GM23338 (cell line): ENCODE measurements at regions not wholly inside any gene's neighbourhood (a gene's known extent, or its start where the extent isn't known, plus 50 kb on each side); places are given as distances from the start of the nearest gene placed in this dataset.

Experiments
- ATAC-seq: fragments of 200-7000 bp; cut with Tn5 transposase; 3 replicates; pipeline ENCODE4 v1.9.1; 2020
- DNase-seq: peaks from one replicate; pipeline ENCODE4 v3.0.0-alpha.2; 2015; ENCODE audit warnings: low spot score
- H2AFZ ChIP-seq: fragments of 200-600 bp; sonication (generic); 2 replicates; pipeline ENCODE4 v1.8.0; 2016; ENCODE audit warnings: antibody characterized with exemption, mild to moderate bottlenecking, moderate library complexity
- H3F3A ChIP-seq: fragments of 200-600 bp; sonication (generic); replicated peaks from 2 replicates; pipeline ENCODE4 v1.8.0; 2017; ENCODE audit warnings: antibody characterized with exemption, mixed run types, low read depth
- H3K27ac ChIP-seq: fragments of 200-600 bp; sonication (generic); 2 replicates; pipeline ENCODE4 v1.6.1; 2016; ENCODE audit warnings: low read depth
- H3K27me3 ChIP-seq: fragments of 200-600 bp; sonication (generic); 2 replicates; pipeline ENCODE4 v1.8.0; 2016; ENCODE audit warnings: mild to moderate bottlenecking, mixed run types, moderate library complexity; ENCODE audit not compliant: insufficient read depth
- H3K36me3 ChIP-seq: fragments of 200-600 bp; sonication (generic); 2 replicates; pipeline ENCODE4 v1.8.0; 2016; ENCODE audit warnings: mild to moderate bottlenecking; ENCODE audit not compliant: insufficient read depth
- H3K4me1 ChIP-seq: fragments of 200-600 bp; sonication (generic); 2 replicates; pipeline ENCODE4 v1.8.0; 2016; ENCODE audit warnings: mild to moderate bottlenecking, moderate library complexity; ENCODE audit not compliant: insufficient read depth
- H3K4me2 ChIP-seq: fragments of 200-600 bp; sonication (generic); 2 replicates; pipeline ENCODE4 v1.7.1; 2017; ENCODE audit warnings: mixed run types
- H3K4me3 ChIP-seq: fragments of 200-600 bp; sonication (generic); 2 replicates; pipeline ENCODE4 v1.6.1; 2016; ENCODE audit warnings: mixed run types
- H3K79me2 ChIP-seq: fragments of 200-600 bp; sonication (generic); replicated peaks from 2 replicates; pipeline ENCODE4 v1.8.0; 2017; ENCODE audit warnings: mild to moderate bottlenecking; ENCODE audit not compliant: insufficient read depth
- H3K9me2 ChIP-seq: fragments of 200-600 bp; sonication (generic); 2 replicates; pipeline ENCODE4 v1.8.0; 2017; ENCODE audit not compliant: insufficient read depth
- H4K20me1 ChIP-seq: fragments of 200-600 bp; sonication (generic); replicated peaks from 2 replicates; pipeline ENCODE4 v1.8.0; 2017; ENCODE audit warnings: mild to moderate bottlenecking; ENCODE audit not compliant: insufficient read depth
- H3K27ac Mint-ChIP-seq: 2 replicates; pipeline ENCODE4 v1.8.0; 2020; ENCODE audit warnings: inconsistent platforms, mild to moderate bottlenecking, moderate library complexity, mixed read lengths
- H3K27me3 Mint-ChIP-seq: 3 replicates; pipeline ENCODE4 v1.8.0; 2022; ENCODE audit warnings: low read depth, mild to moderate bottlenecking, moderate library complexity, mixed read lengths, inconsistent platforms; ENCODE audit not compliant: insufficient read depth, poor library complexity
- H3K36me3 Mint-ChIP-seq: 3 replicates; pipeline ENCODE4 v1.8.0; 2021; ENCODE audit warnings: low read depth, mild to moderate bottlenecking, inconsistent platforms, moderate library complexity, mixed read lengths
- H3K4me1 Mint-ChIP-seq: 3 replicates; pipeline ENCODE4 v1.8.0; 2020; ENCODE audit warnings: mild to moderate bottlenecking, inconsistent platforms, mixed read lengths
- H3K4me3 Mint-ChIP-seq: 3 replicates; pipeline ENCODE4 v1.8.0; 2021; ENCODE audit warnings: moderate library complexity, mild to moderate bottlenecking, inconsistent platforms, mixed read lengths
- H3K9me3 Mint-ChIP-seq: 3 replicates; pipeline ENCODE4 v1.8.0; 2020; ENCODE audit warnings: moderate library complexity, mild to moderate bottlenecking, inconsistent platforms, mixed read lengths
- CREB1 ChIP-seq: fragments of 250-450 bp; sonication (Bioruptor Pico); IDR thresholded peaks from 2 replicates; pipeline ENCODE4 v1.5.0; 2020; ENCODE audit warnings: low read depth, mild to moderate bottlenecking, moderate library complexity
- EZH2 ChIP-seq: fragments of 200-600 bp; sonication (generic); IDR thresholded peaks from one replicate; pipeline ENCODE4 v1.8.0; 2017; ENCODE audit warnings: antibody characterized with exemption, mild to moderate bottlenecking, low read depth; ENCODE audit not compliant: unreplicated experiment
- EZH2phosphoT487 ChIP-seq: fragments of 200-600 bp; sonication (generic); IDR thresholded peaks from one replicate; pipeline ENCODE4 v1.8.1; 2018; ENCODE audit warnings: antibody characterized with exemption; ENCODE audit not compliant: unreplicated experiment
- POLR2AphosphoS5 ChIP-seq: IDR thresholded peaks from 2 replicates; pipeline ENCODE4 v1.6.1; 2016; ENCODE audit warnings: antibody characterized with exemption, low read depth
- STAT1 ChIP-seq: IDR thresholded peaks from one replicate; pipeline ENCODE4 v1.6.1; 2016; ENCODE audit warnings: antibody characterized with exemption; ENCODE audit not compliant: unreplicated experiment
- ZNF114 ChIP-seq: fragments of 250-450 bp; sonication (Bioruptor Pico); IDR thresholded peaks from 2 replicates; pipeline ENCODE4 v1.5.0; 2020; ENCODE audit warnings: mild to moderate bottlenecking, moderate library complexity
- ZNF462 ChIP-seq: fragments of 250-450 bp; sonication (Bioruptor Pico); IDR thresholded peaks from 2 replicates; pipeline ENCODE4 v1.5.0; 2020; ENCODE audit warnings: mild to moderate bottlenecking, moderate library complexity
- TF ChIP-seq, protein P1 (sequence below): IDR thresholded peaks from one replicate; pipeline ENCODE4 v1.6.1; 2018; ENCODE audit warnings: antibody characterized with exemption; ENCODE audit not compliant: unreplicated experiment
- TF ChIP-seq, protein P2 (sequence below): IDR thresholded peaks from 2 replicates; pipeline ENCODE4 v1.6.1; 2016; ENCODE audit warnings: antibody characterized with exemption

GRCh38 chr7:131052285-131052904 is 275.3 kb upstream of the MKLN1 start:
- Histone ChIP-seq H3K9me2 (peaks cover 3% of the 10 kb centered on the region; the same call in 1 of the 2 replicates), H3K27me3 (no peaks in the 10 kb centered on the region), H3K4me2 (no peak overlapping the region), H2AFZ (no peak overlapping the region), H3K4me1 (no peaks in the 10 kb centered on the region; the same call in 1 of the 2 replicates), H4K20me1 (no peaks in the 10 kb centered on the region), H3K4me3 (no peak overlapping the region), H3K79me2 (peaks cover 6% of the 10 kb centered on the region; the same call in 1 of the 2 replicates), H3F3A (no peaks in the 10 kb centered on the region), H3K27ac (peak overlapping the region; percentile 74), H3K36me3 (no peaks in the 10 kb centered on the region; the same call in none of the 2 replicates)
- H3K4me1 Mint-ChIP-seq = peaks cover 14% of the 10 kb centered on the region
- no peak for DNase-seq
- peaks cover 2% of the 10 kb centered on the region for H3K27me3 Mint-ChIP-seq
- peaks cover 5% of the 10 kb centered on the region; the same call in 2 of the 3 replicates for H3K9me3 Mint-ChIP-seq
- H3K4me3 Mint-ChIP-seq = no peak overlapping the region
- TF ChIP-seq ZNF462 (CRISPR knock-in tag) = no peak
- TF ChIP-seq ZNF114 = no peak
- no peak for TF ChIP-seq POLR2AphosphoS5
- TF ChIP-seq, protein P1, sequence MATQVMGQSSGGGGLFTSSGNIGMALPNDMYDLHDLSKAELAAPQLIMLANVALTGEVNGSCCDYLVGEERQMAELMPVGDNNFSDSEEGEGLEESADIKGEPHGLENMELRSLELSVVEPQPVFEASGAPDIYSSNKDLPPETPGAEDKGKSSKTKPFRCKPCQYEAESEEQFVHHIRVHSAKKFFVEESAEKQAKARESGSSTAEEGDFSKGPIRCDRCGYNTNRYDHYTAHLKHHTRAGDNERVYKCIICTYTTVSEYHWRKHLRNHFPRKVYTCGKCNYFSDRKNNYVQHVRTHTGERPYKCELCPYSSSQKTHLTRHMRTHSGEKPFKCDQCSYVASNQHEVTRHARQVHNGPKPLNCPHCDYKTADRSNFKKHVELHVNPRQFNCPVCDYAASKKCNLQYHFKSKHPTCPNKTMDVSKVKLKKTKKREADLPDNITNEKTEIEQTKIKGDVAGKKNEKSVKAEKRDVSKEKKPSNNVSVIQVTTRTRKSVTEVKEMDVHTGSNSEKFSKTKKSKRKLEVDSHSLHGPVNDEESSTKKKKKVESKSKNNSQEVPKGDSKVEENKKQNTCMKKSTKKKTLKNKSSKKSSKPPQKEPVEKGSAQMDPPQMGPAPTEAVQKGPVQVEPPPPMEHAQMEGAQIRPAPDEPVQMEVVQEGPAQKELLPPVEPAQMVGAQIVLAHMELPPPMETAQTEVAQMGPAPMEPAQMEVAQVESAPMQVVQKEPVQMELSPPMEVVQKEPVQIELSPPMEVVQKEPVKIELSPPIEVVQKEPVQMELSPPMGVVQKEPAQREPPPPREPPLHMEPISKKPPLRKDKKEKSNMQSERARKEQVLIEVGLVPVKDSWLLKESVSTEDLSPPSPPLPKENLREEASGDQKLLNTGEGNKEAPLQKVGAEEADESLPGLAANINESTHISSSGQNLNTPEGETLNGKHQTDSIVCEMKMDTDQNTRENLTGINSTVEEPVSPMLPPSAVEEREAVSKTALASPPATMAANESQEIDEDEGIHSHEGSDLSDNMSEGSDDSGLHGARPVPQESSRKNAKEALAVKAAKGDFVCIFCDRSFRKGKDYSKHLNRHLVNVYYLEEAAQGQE = no peak
- no peak for TF ChIP-seq STAT1
- no peak for TF ChIP-seq EZH2phosphoT487
- no peak for TF ChIP-seq CREB1
- TF ChIP-seq EZH2 = no peak
- TF ChIP-seq, protein P2, sequence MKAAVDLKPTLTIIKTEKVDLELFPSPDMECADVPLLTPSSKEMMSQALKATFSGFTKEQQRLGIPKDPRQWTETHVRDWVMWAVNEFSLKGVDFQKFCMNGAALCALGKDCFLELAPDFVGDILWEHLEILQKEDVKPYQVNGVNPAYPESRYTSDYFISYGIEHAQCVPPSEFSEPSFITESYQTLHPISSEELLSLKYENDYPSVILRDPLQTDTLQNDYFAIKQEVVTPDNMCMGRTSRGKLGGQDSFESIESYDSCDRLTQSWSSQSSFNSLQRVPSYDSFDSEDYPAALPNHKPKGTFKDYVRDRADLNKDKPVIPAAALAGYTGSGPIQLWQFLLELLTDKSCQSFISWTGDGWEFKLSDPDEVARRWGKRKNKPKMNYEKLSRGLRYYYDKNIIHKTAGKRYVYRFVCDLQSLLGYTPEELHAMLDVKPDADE = no peak
- H3K36me3 Mint-ChIP-seq = peaks cover 35% of the 10 kb centered on the region
- no peak for ATAC-seq
- H3K27ac Mint-ChIP-seq = no peak overlapping the region
